HuH-7 (cell line): ENCODE measurements at regions not wholly inside any gene's neighbourhood (a gene's known extent, or its start where the extent isn't known, plus 50 kb on each side); places are given as distances from the start of the nearest gene placed in this dataset.

ENCODE experiments used
- DNase-seq: peaks from one replicate; pipeline ENCODE4 v3.0.0; 2011; ENCODE audit warnings: low spot score

DNA sequence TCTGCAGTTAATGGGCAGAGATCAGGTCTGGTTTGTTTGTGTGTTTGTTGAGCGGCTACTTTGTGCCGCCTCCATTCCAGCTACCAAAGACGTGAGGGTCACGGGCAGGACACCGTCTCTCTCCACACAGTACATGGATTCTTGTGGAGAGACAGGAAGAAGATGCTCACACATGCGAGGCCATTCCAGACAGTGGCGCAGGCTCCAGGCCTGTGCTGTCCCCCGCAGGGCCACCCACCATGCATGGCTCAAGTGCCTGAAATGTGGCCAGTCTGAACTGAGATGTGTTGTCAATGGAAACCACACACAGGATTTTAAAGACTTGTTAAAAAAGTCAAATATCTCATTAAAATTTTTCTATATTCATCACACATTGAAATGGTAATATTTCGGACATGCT is 848.3 kb downstream of the TBC1D22A start:
- DNase-seq: no peak

GRCh38 chr22:47610281-47610680 is 847.8 kb downstream of the TBC1D22A start:
- no peak for DNase-seq

GRCh38 chr22:47609653-47610052 is 847.2 kb downstream of the TBC1D22A start:
- DNase-seq: no peak

- no peak for DNase-seq
Observed at GRCh38 chr22:47608421-47608820, 846.0 kb downstream of the TBC1D22A start.

GRCh38 chr22:47607486-47607885 is 845.0 kb downstream of the TBC1D22A start:
- no peak for DNase-seq

GRCh38 chr22:47606426-47606825 is 844.0 kb downstream of the TBC1D22A start:
- DNase-seq: no peak

DNA sequence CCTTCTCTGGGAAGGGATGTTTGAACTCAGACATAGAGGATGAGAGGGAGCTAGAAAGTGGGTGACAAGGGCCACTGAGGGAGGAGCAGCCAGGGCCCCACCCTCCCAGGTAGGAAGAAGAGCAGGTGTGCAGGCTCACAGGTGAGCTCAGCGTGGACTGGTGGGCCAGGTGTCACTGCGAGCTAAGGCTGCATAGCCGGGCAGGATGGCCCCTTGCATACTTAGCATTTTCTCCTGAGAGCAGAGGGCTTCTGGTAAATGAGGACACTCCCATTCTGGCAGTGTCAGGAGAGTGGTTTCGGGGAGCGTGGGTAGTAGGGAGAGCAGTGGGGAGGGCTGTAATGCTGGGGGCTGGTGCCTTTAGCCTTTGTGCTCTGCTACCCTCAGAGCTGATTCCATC is 843.4 kb downstream of the TBC1D22A start:
- DNase-seq: no peak

DNA sequence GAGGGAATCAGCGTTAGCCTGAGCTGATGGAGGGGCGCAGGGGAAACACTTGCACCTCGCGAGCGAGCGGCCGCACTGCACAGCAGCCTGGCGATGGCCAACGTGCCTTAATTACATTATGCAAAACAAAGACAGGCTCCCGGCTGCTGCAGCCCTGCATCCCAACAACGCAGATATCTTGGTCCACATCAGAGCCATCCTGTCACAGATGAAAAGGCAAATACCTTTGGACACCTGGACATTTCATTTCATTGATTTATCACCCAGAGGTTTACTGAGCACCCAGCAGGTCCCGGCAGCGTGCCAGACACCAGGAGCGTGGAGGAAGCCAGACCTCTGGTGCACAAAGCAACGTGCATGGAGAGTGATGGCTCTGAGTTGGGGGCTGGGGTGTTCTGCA is 843.0 kb downstream of the TBC1D22A start:
- no peak for DNase-seq

DNA sequence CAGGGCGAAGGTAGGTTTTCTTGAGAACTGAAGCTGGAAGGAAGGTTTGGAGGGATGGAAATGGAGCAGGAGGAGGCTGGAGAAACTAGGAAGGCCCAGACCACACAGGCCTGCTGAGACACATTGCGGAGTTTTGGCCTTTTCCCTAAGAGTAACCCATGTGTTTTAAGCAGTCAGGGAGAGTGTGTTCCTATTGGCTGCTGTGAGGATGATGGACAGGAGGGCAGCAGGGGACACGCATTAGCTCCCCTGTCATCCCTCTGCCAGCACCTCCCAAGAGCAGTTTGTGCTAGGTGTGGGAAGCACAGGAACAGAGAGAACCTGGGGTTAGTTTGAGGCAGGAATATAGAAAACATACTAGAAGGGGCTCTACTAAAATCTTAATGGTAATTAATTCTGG is 842.1 kb downstream of the TBC1D22A start:
- DNase-seq: no peak

DNA sequence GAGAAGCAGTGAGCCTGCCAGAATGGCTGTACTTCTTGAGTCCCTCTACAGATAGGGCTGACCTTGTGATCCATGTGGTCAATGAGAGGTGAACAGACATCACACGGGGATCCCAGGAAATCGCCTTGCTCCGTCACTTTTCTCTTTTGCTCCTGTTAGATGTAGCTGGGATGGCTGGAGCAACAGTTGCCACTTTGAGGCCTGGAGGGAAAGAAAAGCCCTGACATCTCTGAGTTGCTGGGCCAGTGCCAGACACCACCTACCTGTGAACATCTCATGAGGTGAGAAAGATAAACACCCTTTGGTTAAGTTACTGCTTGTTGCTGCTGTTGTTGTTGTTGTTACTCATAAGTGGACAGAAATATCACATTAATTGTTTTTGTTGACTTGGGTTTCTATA is 840.3 kb downstream of the TBC1D22A start:
- DNase-seq: no peak

GRCh38 chr22:47601666-47602065 is 839.2 kb downstream of the TBC1D22A start:
- no peak for DNase-seq

DNA sequence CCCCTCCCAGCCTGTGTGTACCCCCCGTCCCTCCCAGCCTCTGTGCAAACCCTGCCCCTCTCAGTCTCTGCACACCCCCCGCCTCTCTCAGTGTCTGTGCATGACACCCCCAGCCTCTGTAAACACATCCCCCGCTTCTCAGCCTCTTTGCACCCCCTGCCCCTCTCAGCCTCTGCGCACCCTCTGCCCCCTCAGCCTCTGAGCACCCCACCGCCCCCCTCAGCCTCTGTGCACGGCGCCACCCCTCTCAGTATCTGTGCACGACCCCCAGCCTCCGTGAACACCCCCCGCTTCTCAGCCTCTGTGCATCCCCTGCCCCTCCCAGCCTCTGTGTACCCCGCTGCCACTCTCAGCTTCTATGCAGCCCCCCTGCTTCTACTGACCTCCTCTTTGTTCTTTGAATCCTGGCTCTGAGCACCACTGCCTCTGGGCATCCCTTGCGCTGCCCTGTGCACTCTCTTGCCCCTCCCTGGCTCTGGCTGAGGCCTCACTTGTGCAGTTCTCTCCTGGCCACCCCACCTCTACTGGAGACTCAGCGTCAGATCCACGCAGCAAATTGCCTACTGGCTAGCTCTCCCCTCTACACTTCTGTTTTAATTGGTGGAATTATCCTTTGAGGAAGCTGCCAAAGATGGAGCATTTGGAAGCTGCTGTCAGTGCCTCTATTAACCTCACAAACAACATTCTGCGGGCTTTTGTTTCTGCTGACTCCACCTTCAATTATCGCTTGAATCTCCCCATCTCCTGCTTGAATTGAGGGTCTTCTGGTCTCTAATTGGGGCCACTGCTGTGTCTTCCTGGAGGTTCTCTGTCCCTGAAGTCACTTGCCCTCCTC is 838.6 kb downstream of the TBC1D22A start:
- no peak for DNase-seq

GRCh38 chr22:47600281-47600680 is 837.8 kb downstream of the TBC1D22A start:
- no peak for DNase-seq

- DNase-seq: no peak
Observed at GRCh38 chr22:47599753-47600152, 837.3 kb downstream of the TBC1D22A start.

DNA sequence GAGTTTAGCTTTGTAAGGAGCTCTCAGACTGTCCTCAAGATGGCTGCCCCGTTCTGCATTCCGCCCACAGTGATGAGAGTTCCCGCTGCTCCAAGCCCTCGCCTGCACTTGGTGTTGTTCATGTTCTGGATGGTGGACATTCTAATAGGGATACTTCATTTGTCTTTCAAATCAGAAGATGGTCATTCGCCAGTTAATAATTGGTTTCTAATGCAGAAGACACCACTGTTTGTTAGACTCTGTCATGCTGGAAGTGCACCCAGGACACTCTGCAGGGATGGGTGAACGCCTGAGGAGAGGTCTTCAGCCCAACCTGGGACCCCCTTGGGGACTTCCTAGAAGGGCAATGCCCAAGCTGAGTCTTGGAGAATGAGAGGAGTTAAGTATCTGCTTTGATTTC is 836.4 kb downstream of the TBC1D22A start:
- no peak for DNase-seq

DNA sequence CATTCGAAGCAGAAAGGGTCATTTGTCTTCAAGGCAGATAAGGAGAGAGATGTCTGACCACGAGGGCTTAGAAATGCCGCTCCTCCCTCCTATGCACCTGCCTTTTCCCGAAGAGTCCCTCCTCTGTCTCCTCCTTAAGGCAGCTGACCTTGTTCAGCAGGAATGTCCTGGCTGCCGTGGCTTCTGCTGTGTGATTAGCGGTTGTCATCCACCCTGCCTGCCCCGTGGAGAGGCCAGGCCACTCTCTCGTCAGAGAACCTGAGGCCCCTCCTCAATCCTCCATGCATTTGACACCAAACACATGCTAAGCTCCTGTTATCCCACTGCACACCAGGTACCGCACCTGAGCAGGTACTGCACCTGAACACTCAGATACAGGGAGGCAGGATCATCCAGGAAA is 834.6 kb downstream of the TBC1D22A start:
- no peak for DNase-seq

- DNase-seq: no peak
Observed at GRCh38 chr22:47596176-47596690, 833.8 kb downstream of the TBC1D22A start.

DNA sequence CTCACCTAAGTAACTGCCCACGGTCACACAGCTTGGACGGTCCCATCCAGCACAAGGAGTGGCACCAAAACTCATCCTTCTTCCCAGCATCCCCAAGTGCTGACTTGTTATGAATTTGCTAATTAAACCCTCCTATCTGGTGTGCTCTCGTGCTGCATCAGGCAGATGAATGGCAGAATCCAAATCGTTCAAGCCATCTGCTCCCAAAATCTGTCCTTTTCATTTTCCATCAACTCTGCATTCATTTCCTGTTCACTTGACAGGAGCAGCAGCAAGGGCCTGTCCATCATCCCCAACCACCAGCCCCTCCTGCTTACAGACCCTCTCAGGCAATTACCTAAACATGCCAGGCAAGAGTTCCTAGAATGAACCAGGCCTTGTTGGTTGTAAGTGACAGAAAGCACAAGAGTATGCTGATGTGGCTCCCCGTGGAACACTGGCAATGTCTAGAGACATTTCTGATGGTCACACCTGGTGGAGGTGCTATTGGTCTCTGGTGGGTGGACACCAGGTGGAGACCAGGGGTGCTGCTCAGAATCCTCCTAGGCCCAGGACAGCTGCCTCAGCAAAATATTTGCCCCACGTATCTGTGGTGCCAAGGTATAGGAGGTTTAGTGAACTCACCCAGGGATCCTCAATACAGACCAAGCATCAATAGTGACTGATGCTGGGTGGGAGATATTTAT is 832.5 kb downstream of the TBC1D22A start:
- no peak for DNase-seq

DNA sequence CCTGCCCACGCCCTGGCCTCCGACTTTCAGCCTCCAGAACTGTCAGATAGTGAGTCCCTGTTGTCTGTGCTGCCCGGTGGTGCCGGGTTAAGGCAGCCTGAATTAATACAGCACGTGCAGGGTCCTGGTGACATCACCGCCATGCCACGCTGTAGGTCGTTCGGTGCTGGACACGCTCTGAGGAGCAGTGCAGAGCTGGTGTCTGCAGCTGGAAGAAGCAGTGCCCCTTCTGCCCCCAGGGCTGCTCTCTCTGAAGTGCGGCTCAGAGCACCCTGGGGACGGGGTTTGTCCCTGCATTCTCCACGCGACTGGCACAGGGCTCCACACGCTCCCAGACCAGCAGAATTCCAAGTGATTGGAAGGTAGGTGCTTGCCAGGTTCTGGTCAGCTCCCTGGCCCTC is 831.5 kb downstream of the TBC1D22A start:
- no peak for DNase-seq

- DNase-seq: no peak
Observed at GRCh38 chr22:47593291-47593690, 830.8 kb downstream of the TBC1D22A start.

GRCh38 chr22:47592791-47593190 is 830.3 kb downstream of the TBC1D22A start:
- DNase-seq: no peak

GRCh38 chr22:47591709-47592108 is 829.3 kb downstream of the TBC1D22A start:
- DNase-seq: no peak

DNA sequence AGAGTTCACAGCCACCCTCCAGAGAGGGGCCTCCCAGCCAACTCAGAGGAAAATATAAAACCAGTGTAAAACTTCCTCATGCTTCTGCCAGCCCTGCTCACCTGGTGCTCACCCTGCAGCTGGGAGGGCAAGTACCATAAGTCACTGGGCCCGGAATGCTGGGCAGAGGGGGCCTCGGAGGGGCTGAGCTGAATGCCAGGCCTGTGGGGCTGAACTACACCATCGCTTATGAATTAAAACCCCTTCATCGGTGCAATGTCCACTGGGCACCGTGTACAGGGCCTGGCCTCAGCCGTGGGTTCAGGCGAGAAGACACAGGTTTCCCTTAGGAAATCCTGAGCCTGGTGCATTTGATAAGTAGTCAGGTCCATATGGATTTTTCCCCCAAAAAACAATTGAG is 828.6 kb downstream of the TBC1D22A start:
- no peak for DNase-seq
